Omental fat pad (tissue), 3 donors: ENCODE measurements at regions not wholly inside any gene's neighbourhood (a gene's known extent, or its start where the extent isn't known, plus 50 kb on each side); places are given as distances from the start of the nearest gene placed in this dataset.
"Not testable (repeated sequence)": the region's sequence is repeated elsewhere in the genome, so short reads cannot be mapped to it uniquely, and the experiment has no call there.

Experiments
- ATAC-seq: fragments of 150-250 bp; one replicate; pipeline ENCODE4 v1.9.1; 2016; ENCODE audit warnings: mild to moderate bottlenecking, moderate library complexity; ENCODE audit not compliant: low FRiP score
- DNase-seq: peaks from one replicate; pipeline ENCODE4 v3.0.0-alpha.2; 2019; ENCODE audit warnings: low spot score
- CTCF ChIP-seq, 3 donors: fragments of 450-650 bp; IDR thresholded peaks; one replicate each; pipeline ENCODE4 v1.5.1; 2016 to 2017; ENCODE audit warnings: antibody characterized with exemption in 3 of 3, mild to moderate bottlenecking in 3 of 3, moderate library complexity in 2 of 3

GRCh38 chr7:9127901-9128300, 694.5 kb downstream of the NXPH1 start:
- no peak for TF ChIP-seq CTCF (IDR thresholded peaks at IDR 0.05)
- ATAC-seq (no peak), DNase-seq (no peak)

GRCh38 chr7:9148687-9149086, 715.3 kb downstream of the NXPH1 start:
- ATAC-seq (no peak), DNase-seq (no peak)
- TF ChIP-seq CTCF (IDR thresholded peaks at IDR 0.05), result no peak

DNA sequence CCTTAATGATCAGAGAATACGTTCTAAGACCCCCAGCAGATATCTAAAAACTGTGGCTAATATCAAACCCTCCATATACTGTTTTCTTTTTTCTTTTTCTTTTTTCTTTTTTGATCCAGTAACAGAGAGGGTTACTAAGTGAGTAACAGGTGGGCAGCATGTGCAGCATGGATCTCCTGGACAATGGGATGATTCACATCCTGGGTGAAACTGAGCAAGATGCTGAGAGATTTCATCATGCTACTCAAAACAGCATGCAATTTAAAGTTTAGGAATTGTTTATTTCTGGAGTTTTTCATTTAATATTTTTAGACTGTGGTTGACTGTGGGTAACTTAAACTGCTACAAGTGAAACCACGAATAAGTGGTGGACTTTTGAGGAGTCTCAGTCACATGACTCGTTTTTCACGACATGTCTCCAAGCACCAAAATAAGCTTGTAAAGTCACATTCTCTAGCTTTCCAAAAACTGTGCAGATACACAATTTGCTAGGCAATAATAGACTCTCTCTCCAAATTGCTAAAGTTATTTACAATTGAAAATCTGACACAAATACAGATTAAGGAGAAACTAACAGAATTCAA, 716.2 kb downstream of the NXPH1 start:
- DNase-seq (no peak), ATAC-seq (no peak)

DNA sequence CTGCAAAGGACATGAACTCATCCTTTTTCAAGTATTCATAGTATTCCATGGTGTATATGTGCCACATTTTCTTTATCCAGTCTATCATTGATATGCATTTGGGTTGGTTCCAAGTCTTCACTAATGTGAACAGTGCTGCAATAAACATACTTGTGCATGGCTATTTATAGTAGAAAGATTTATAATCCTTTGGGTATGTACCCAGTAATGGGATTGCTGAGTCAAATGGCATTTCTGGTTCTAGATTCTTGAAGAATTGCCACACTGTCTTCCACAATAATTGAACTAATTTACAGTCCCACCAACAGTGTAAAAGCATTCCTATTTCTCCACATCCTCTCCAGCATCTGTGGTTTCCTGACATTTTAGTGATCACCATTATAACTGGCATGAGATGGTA, 730.3 kb downstream of the NXPH1 start:
- DNase-seq, ATAC-seq: not testable (repeated sequence)

More for the DNA sequence above, 716.2 kb downstream of the NXPH1 start:
- TF ChIP-seq CTCF (IDR thresholded peaks at IDR 0.05), result no peak

GRCh38 chr7:9175871-9176270, 742.5 kb downstream of the NXPH1 start:
- DNase-seq (no peak), ATAC-seq (no peak)
- TF ChIP-seq CTCF (IDR thresholded peaks at IDR 0.05), result no peak

DNA sequence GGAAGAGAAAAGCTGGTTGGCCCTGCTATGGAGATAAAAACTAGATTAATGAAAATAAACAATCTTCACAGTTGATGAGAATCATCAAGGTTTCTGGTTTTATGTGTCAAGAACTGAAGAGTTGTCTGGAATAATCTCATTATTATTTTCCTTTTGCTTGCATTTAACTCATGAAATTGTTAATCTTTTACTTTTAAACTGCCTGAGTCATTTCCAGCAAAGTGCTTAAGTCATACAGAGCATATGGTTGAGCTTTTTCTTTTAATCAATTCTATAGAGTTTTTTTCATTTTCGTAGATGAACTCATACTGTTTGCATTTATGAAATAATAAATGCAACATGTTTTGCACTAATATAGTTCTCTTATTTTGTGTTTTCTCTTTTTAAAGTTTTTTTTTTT, 747.9 kb downstream of the NXPH1 start:
- ATAC-seq (no peak), DNase-seq (no peak)
- no peak for TF ChIP-seq CTCF (IDR thresholded peaks at IDR 0.05)

GRCh38 chr7:9186730-9187129, 753.3 kb downstream of the NXPH1 start:
- ATAC-seq (no peak), DNase-seq (no peak)
- TF ChIP-seq CTCF (IDR thresholded peaks at IDR 0.05), result no peak

- ATAC-seq, result no peak
- DNase-seq, result no peak
- TF ChIP-seq CTCF (IDR thresholded peaks at IDR 0.05), result no peak
Observed at GRCh38 chr7:9189703-9190102, 756.3 kb downstream of the NXPH1 start.
